Upper lobe of left lung (tissue), 4 donors: ENCODE measurements at regions not wholly inside any gene's neighbourhood (a gene's known extent, or its start where the extent isn't known, plus 50 kb on each side); places are given as distances from the start of the nearest gene placed in this dataset.

ENCODE experiments used
- CTCF ChIP-seq, 6 experiments: fragments of 450-650 bp in 4 of 6; fragments of 200-600 bp in 2 of 6; sonication (generic) in 2 of 6; IDR thresholded peaks; one replicate each; pipeline ENCODE4 v1.5.1; 2016 to 2019; ENCODE audit warnings: antibody characterized with exemption in 6 of 6
- POLR2AphosphoS5 ChIP-seq, 2 donors: sonication (generic); formaldehyde crosslinking; IDR thresholded peaks; one replicate each; pipeline ENCODE4 v1.5.1; 2017; ENCODE audit warnings: antibody characterized with exemption in 2 of 2

GRCh38 chrX:87798039-87798438 is 280.4 kb downstream of the KLHL4 start:
- TF ChIP-seq CTCF (IDR thresholded peaks at IDR 0.05) (no peak), POLR2AphosphoS5 (IDR thresholded peaks at IDR 0.05) (no peak)
